HEK293 (cell line): ENCODE measurements at regions not wholly inside any gene's neighbourhood (a gene's known extent, or its start where the extent isn't known, plus 50 kb on each side); places are given as distances from the start of the nearest gene placed in this dataset.

Experiments used
- CTCF ChIA-PET: fragments of 350-600 bp; formaldehyde crosslinking; extraction: SDS; loops from one replicate; lab custom pipeline; 2021; ENCODE audit warnings: antibody characterized with exemption; lab: Yijun Ruan, JAX
- POLR2A ChIA-PET: fragments of 300-600 bp; formaldehyde crosslinking; extraction: SDS; loops from one replicate; lab custom pipeline; 2020; ENCODE audit warnings: antibody characterized with exemption, inconsistent platforms; lab: Yijun Ruan, JAX
- H3K27ac ChIP-seq: fragments of 200-500 bp; sonication (Bioruptor generic); 2 replicates; pipeline ENCODE4 v1.5.1; 2014; ENCODE audit warnings: low read depth, low read length, control low read depth, inconsistent platforms; ENCODE audit errors: extremely low read depth
- H3K36me3 ChIP-seq, 2 experiments: fragments of 200-500 bp in 1 of 2; sonication (Bioruptor generic) in 1 of 2; 1 replicate in 1 of 2; 2 replicates in 1 of 2; pipeline ENCODE4 v1.5.1; 2014 to 2017; ENCODE audit warnings: inconsistent platforms in 2 of 2, low read length in 2 of 2; ENCODE audit not compliant: control insufficient read depth in 2 of 2, insufficient read depth in 1 of 2
- H3K4me1 ChIP-seq: fragments of 200-500 bp; sonication (Bioruptor generic); 2 replicates; pipeline ENCODE4 v1.5.1; 2014; ENCODE audit warnings: mild to moderate bottlenecking, low read length, inconsistent platforms; ENCODE audit not compliant: control insufficient read depth, insufficient read depth
- H3K4me3 ChIP-seq: 2 replicates; pipeline ENCODE4 v1.5.1; 2011; ENCODE audit warnings: low read depth, mild to moderate bottlenecking, control low read depth, low read length, moderate library complexity
- H3K9me3 ChIP-seq: fragments of 200-500 bp; sonication (Bioruptor generic); 2 replicates; pipeline ENCODE4 v1.5.1; 2014; ENCODE audit warnings: low read depth, low read length, inconsistent platforms; ENCODE audit not compliant: control insufficient read depth, insufficient read depth
- BCL11A ChIP-seq: fragments of 450-650 bp; formaldehyde crosslinking; IDR thresholded peaks from 2 replicates; pipeline ENCODE4 v1.5.1; 2016; ENCODE audit warnings: low read depth, missing biosample characterization, missing genetic modification characterization
- BCL11B ChIP-seq: fragments of 450-650 bp; formaldehyde crosslinking; IDR thresholded peaks from 2 replicates; pipeline ENCODE4 v1.5.1; 2016; ENCODE audit warnings: low read depth, missing biosample characterization, missing genetic modification characterization
- GFI1B ChIP-seq: fragments of 450-650 bp; formaldehyde crosslinking; IDR thresholded peaks from 2 replicates; pipeline ENCODE4 v1.5.1; 2016; ENCODE audit warnings: missing biosample characterization, missing genetic modification characterization
- RBAK ChIP-seq: fragments of 450-650 bp; formaldehyde crosslinking; IDR thresholded peaks from 2 replicates; pipeline ENCODE4 v1.5.1; 2016; ENCODE audit warnings: missing biosample characterization, missing genetic modification characterization
- SETDB1 ChIP-seq: IDR thresholded peaks from one replicate; pipeline ENCODE4 v1.6.1; 2017; ENCODE audit warnings: mild to moderate bottlenecking, low read length, moderate library complexity, mixed read lengths; ENCODE audit not compliant: insufficient read length
- SP3 ChIP-seq: fragments of 450-650 bp; formaldehyde crosslinking; IDR thresholded peaks from 2 replicates; pipeline ENCODE4 v1.5.1; 2016; ENCODE audit warnings: missing biosample characterization, missing genetic modification characterization
- TCF7L2 ChIP-seq: IDR thresholded peaks from 2 replicates; pipeline ENCODE4 v1.6.1; 2011; ENCODE audit warnings: low read depth, mild to moderate bottlenecking, inconsistent platforms, low read length, moderate library complexity, borderline replicate concordance
- YY1 ChIP-seq: fragments of 450-650 bp; formaldehyde crosslinking; IDR thresholded peaks from 2 replicates; pipeline ENCODE4 v1.5.1; 2018; ENCODE audit warnings: missing biosample characterization, missing genetic modification characterization
- ZBTB17 ChIP-seq: fragments of 450-650 bp; formaldehyde crosslinking; IDR thresholded peaks from 2 replicates; pipeline ENCODE4 v1.5.1; 2016; ENCODE audit warnings: missing biosample characterization, missing genetic modification characterization
- ZFP69B ChIP-seq: fragments of 450-650 bp; formaldehyde crosslinking; IDR thresholded peaks from 2 replicates; pipeline ENCODE4 v1.5.1; 2016; ENCODE audit warnings: missing biosample characterization, missing genetic modification characterization
- ZNF121 ChIP-seq: fragments of 450-650 bp; formaldehyde crosslinking; IDR thresholded peaks from 2 replicates; pipeline ENCODE4 v1.5.1; 2016; ENCODE audit warnings: missing biosample characterization, missing genetic modification characterization
- ZNF157 ChIP-seq: fragments of 450-650 bp; formaldehyde crosslinking; IDR thresholded peaks from 2 replicates; pipeline ENCODE4 v1.5.1; 2016; ENCODE audit warnings: missing biosample characterization, missing genetic modification characterization
- ZNF423 ChIP-seq: fragments of 450-650 bp; formaldehyde crosslinking; IDR thresholded peaks from 2 replicates; pipeline ENCODE4 v1.5.1; 2016; ENCODE audit warnings: missing biosample characterization, missing genetic modification characterization
- ZNF48 ChIP-seq: fragments of 450-650 bp; formaldehyde crosslinking; IDR thresholded peaks from 2 replicates; pipeline ENCODE4 v1.5.1; 2016; ENCODE audit warnings: missing biosample characterization, missing genetic modification characterization
- ZNF555 ChIP-seq: fragments of 450-650 bp; formaldehyde crosslinking; conservative IDR thresholded peaks from 2 replicates; pipeline ENCODE4 v1.5.1; 2017; ENCODE audit warnings: missing biosample characterization, mild to moderate bottlenecking, missing genetic modification characterization, inconsistent platforms
- ZNF600 ChIP-seq: fragments of 450-650 bp; formaldehyde crosslinking; IDR thresholded peaks from 2 replicates; pipeline ENCODE4 v1.5.1; 2016; ENCODE audit warnings: missing biosample characterization, missing genetic modification characterization
- ZNF776 ChIP-seq: fragments of 450-650 bp; formaldehyde crosslinking; IDR thresholded peaks from 2 replicates; pipeline ENCODE4 v1.5.0; 2017; ENCODE audit warnings: missing biosample characterization, missing genetic modification characterization, borderline replicate concordance
- TF ChIP-seq, protein P1 (sequence below): fragments of 450-650 bp; formaldehyde crosslinking; conservative IDR thresholded peaks from 2 replicates; pipeline ENCODE4 v1.5.1; 2016; ENCODE audit warnings: low read depth, missing biosample characterization, missing genetic modification characterization

DNA sequence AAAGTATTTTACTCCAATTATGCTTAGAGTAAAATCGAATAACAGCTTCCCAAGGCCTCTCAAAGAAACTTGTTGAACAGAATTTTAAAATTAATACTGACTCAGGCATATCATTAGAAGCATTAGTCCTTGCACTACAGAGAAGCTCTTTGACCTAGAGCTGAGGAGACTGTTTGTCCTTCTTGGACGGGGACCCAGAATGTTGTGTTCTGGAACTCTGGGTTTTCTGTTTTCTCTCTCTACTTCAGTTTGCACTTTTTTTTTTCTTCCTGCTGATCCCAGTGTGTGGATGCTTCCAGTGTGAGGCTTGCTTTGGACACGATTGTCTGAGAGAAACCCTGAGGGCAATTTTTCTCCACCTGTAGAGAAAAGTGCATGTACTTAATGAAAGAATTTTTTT lies 847.6 kb downstream of the SOCS6 start (continued):
- TF ChIP-seq YY1 (tag by site-specific recombination) = no peak
- TF ChIP-seq ZNF48 (tag by site-specific recombination) = no peak
- no peak for TF ChIP-seq RBAK
- TF ChIP-seq, all 188 proteins: peak for 0

DNA sequence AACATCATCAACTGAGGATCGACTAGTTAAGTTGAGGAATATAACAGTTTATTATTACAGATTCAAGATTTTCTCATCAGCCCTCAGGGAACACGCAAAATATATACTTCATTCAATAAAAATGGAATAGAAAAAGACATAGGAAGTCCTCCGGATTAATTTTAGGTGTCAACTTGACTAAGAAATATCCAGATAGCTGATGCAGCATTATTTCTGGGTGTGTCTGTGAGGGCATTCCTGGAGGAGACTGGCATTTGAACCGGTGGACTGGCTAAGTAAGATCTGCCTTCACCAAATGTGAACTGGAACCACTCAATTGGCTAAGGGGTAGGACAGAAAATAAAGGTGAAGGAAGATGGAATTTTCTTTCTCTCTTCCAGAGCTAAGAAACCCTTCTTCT lies 845.3 kb downstream of the SOCS6 start:
- H3K27ac ChIP-seq = no peak overlapping the region
- no peaks in the 10 kb centered on the region for H3K36me3 ChIP-seq
- ChIA-PET CTCF (interaction anchor here (0.6 to 1.1 kb wide), 2 partner anchors 27 to 387 kb away, joined by 3 read pairs; no protein-coding TSS in a partner anchor), POLR2A (interaction anchor here (0.6 kb wide), 1 partner anchor 28 kb away, joined by 3 read pairs; no protein-coding TSS in a partner anchor)
- H3K9me3 ChIP-seq = no peaks in the 10 kb centered on the region
- TF ChIP-seq SP3 (tag by site-specific recombination) = no peak
- TF ChIP-seq, protein P1, sequence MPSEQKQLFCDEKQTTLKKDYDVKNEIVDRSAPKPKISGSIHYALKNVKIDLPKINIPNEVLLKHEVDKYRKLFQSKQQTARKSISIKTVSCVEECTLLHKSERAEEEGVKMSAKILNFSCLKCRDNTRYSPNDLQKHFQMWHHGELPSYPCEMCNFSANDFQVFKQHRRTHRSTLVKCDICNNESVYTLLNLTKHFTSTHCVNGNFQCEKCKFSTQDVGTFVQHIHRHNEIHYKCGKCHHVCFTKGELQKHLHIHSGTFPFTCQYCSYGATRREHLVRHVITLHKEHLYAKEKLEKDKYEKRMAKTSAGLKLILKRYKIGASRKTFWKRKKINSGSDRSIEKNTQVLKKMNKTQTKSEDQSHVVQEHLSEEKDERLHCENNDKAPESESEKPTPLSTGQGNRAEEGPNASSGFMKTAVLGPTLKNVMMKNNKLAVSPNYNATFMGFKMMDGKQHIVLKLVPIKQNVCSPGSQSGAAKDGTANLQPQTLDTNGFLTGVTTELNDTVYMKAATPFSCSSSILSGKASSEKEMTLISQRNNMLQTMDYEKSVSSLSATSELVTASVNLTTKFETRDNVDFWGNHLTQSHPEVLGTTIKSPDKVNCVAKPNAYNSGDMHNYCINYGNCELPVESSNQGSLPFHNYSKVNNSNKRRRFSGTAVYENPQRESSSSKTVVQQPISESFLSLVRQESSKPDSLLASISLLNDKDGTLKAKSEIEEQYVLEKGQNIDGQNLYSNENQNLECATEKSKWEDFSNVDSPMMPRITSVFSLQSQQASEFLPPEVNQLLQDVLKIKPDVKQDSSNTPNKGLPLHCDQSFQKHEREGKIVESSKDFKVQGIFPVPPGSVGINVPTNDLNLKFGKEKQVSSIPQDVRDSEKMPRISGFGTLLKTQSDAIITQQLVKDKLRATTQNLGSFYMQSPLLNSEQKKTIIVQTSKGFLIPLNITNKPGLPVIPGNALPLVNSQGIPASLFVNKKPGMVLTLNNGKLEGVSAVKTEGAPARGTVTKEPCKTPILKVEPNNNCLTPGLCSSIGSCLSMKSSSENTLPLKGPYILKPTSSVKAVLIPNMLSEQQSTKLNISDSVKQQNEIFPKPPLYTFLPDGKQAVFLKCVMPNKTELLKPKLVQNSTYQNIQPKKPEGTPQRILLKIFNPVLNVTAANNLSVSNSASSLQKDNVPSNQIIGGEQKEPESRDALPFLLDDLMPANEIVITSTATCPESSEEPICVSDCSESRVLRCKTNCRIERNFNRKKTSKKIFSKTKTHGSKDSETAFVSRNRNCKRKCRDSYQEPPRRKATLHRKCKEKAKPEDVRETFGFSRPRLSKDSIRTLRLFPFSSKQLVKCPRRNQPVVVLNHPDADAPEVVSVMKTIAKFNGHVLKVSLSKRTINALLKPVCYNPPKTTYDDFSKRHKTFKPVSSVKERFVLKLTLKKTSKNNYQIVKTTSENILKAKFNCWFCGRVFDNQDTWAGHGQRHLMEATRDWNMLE (tag by site-specific recombination) = no peak
- no peak for TF ChIP-seq BCL11B (tag by site-specific recombination)
- no peak for TF ChIP-seq ZFP69B (tag by site-specific recombination)
- TF ChIP-seq GFI1B (tag by site-specific recombination) = no peak
- TF ChIP-seq BCL11A (tag by site-specific recombination) = no peak
- TF ChIP-seq, all 188 proteins: peak for 0
- H3K4me1 ChIP-seq = no peaks in the 10 kb centered on the region
- no peak overlapping the region for H3K4me3 ChIP-seq

DNA sequence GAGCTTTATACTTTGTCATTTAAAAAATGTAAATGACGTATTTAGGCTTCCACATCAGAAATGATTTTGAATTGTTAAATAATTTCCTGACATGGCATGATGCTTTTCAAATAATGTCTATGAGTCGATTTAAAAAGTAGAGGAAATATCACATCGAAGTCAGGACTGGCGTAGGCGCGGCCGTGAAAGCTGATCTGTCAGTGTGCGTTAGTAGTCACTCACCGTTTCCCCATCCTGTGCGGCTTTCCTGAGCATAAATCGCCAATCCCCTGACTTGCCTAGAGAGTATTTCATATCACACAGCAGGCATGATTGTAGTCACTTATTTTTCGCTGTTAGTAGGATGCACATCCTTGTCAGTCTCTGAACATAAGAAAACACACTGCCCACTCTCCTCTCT lies 843.1 kb downstream of the SOCS6 start:
- CTCF ChIA-PET = no interaction called here
- POLR2A ChIA-PET = no interaction called here
- no peak overlapping the region for H3K4me3 ChIP-seq
- no peak for TF ChIP-seq BCL11B (tag by site-specific recombination)
- no peak for TF ChIP-seq ZBTB17 (tag by site-specific recombination)
- no peak for TF ChIP-seq ZNF555 (tag by site-specific recombination)
- no peak for TF ChIP-seq TCF7L2
- no peak for TF ChIP-seq ZNF600
- no peak for TF ChIP-seq SETDB1
- TF ChIP-seq ZNF121 (tag by site-specific recombination) = no peak
- TF ChIP-seq ZNF157 (tag by site-specific recombination) = no peak
- no peak for TF ChIP-seq ZNF423 (tag by site-specific recombination)
- TF ChIP-seq ZNF776 (tag by site-specific recombination) = no peak
- H3K9me3 ChIP-seq = no peaks in the 10 kb centered on the region
- H3K27ac ChIP-seq = no peak overlapping the region
- H3K4me1 ChIP-seq = no peaks in the 10 kb centered on the region
- H3K36me3 ChIP-seq = no peaks in the 10 kb centered on the region
